ENCODE measurements at regions not wholly inside any gene's neighbourhood (a gene's known extent, or its start where the extent isn't known, plus 50 kb on each side); places are given as distances from the start of the nearest gene placed in this dataset.

DNA sequence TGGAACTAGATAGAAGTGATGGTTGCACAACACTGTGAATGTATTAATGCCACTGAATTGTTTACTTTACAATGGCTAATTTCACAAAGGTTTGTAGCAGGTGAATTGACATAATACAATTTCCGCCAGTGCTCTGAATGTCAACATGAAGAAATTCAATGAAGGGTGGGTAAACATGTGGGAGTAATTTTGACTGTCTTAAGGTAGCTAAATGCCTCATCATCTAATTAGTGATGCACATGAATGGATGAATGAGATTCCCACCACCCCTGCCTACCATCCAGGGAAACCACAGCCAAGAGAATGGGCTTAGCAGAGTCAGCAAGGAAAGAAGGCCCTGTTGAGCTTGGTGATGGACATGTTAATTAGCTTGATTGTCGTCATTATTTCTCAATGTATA, 275.3 kb downstream of the ALDH8A1 start:
- TF ChIP-seq, protein P1, sequence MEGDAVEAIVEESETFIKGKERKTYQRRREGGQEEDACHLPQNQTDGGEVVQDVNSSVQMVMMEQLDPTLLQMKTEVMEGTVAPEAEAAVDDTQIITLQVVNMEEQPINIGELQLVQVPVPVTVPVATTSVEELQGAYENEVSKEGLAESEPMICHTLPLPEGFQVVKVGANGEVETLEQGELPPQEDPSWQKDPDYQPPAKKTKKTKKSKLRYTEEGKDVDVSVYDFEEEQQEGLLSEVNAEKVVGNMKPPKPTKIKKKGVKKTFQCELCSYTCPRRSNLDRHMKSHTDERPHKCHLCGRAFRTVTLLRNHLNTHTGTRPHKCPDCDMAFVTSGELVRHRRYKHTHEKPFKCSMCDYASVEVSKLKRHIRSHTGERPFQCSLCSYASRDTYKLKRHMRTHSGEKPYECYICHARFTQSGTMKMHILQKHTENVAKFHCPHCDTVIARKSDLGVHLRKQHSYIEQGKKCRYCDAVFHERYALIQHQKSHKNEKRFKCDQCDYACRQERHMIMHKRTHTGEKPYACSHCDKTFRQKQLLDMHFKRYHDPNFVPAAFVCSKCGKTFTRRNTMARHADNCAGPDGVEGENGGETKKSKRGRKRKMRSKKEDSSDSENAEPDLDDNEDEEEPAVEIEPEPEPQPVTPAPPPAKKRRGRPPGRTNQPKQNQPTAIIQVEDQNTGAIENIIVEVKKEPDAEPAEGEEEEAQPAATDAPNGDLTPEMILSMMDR (IDR thresholded peaks at IDR 0.05) = no peak
- no peak for TF ChIP-seq POLR2A (IDR thresholded peaks at IDR 0.05)

Data from prostate gland (tissue), 2 donors.